ENCODE measurements at regions not wholly inside any gene's neighbourhood (a gene's known extent, or its start where the extent isn't known, plus 50 kb on each side); places are given as distances from the start of the nearest gene placed in this dataset.
"Not testable (repeated sequence)": the region's sequence is repeated elsewhere in the genome, so short reads cannot be mapped to it uniquely, and the experiment has no call there.

DNA sequence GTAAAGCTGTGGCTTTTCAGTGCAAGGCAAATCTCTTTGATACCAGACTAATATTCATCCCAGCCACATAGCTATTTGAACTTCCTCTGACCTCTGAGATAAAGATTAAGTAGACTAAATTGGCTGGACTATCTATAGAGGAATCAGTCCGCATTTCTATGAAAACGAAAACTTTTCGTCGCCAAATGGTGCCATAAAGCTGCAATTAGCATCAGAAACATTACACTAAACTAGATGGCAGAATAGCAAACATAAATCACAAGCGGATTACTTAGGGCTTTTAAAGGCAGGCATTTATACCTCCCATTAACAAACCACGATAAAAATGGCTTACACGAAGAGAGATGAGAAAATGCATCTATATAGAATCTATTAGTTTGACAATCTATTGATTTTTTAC lies 1009.7 kb upstream of the CDH6 start:
- in situ Hi-C loops (cut with HindIII; ENCODE audit: low sequenced_read_pairs), result no loop called here
- no peak for DNase-seq (ENCODE audit: low spot score)

DNA sequence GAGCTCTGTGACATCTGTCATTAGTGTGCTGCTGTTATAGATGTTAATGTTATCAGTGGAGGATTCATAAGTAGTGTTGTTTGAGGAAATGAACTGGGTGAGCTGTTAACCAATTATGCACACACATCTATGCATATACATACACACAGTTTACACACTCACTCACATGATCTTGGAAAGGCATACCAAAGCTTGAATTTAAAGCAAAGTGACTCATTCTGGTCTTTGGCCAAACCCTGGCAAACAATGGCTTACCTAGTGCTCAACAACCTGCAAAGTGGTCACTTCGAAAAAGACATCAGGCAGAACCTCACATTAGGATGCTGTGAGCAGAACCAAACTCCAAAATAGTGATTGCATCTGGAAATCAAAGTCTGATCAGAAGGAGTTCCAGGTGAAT lies 1037.3 kb upstream of the CDH6 start:
- DNase-seq (ENCODE audit: low spot score), result no peak
- in situ Hi-C loops (cut with HindIII; ENCODE audit: low sequenced_read_pairs), result no loop called here

DNA sequence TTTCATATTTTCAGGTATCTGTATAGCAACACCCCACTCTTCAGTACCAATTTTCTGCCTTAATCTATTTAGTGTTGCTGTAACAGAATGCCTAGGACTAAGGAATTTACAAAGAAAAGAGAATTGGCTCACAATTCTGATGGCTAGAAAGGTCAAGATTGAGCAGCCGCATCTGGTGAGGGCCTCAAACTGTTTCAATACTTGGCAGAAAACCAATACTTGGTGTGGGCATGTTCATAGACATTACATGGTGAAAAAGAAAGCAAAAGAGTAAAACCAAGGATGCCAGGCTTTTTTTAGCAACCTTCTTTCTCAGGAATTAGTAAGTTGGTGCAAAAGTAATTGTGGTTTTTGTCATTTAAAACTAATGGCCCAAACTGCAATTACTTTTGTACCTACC lies 1041.1 kb upstream of the CDH6 start:
- no peak for DNase-seq (ENCODE audit: low spot score)
- in situ Hi-C loops (cut with HindIII; ENCODE audit: low sequenced_read_pairs), result no loop called here

DNA sequence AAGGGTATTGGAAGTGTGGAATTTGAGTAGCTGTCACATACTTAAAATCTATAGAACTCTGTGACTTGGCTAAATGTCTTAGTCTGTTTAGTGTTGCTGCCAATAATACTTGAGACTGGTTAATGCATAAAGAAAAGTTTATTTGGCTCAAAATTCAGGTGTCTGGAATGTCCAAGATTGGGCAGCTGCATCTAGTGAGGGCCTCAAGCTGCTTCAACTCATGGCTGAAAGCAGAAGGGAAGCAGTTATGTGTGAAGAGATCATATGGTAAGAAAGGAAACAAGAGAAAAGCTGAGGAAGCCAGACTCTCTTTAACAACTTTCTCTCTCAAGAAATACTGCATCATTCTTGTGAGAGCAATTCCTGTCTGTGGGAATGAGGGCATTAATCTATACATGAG lies 1043.3 kb upstream of the CDH6 start:
- no peak for DNase-seq (ENCODE audit: low spot score)
- in situ Hi-C loops (cut with HindIII; ENCODE audit: low sequenced_read_pairs), result no loop called here

DNA sequence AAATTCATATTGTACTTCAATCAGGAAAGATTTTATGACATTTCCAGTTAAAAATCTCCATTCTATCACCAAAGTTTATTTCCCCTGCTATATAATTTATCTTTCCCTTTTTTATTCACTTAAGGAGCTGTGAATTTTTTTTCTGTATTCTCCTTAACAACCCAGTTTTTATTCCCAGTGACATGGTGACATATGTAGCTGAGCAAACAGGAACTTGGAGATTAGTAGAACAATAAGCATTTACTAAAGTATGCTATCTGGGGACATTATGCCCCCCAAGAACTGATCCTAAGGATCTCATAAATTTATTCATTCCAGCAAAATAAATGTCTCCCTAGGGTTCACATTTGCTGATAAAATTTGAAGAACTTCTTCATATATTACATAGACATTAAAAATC lies 1044.0 kb upstream of the CDH6 start:
- no peak for DNase-seq (ENCODE audit: low spot score)
- in situ Hi-C loops (cut with HindIII; ENCODE audit: low sequenced_read_pairs), result no loop called here

DNA sequence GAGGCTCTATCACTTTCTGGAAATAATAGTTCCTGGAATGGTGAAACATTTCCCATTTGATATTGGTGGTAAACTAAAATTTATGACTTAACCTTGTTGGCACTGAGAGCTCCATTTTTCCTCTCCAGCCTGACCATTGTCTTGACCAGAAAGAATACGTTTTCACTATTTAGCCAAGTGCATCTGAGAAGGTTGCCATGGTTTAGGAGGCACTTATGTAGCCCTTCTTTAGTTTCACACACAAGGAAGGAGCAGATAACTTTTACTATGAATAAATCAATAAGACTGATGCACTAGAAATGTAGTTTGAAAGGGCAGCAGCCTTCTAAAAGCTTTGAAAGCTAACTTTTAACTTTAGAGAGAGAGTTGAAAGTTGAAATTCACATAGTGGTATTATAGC lies 1045.5 kb upstream of the CDH6 start:
- in situ Hi-C loops (cut with HindIII; ENCODE audit: low sequenced_read_pairs), result no loop called here
- no peak for DNase-seq (ENCODE audit: low spot score)

DNA sequence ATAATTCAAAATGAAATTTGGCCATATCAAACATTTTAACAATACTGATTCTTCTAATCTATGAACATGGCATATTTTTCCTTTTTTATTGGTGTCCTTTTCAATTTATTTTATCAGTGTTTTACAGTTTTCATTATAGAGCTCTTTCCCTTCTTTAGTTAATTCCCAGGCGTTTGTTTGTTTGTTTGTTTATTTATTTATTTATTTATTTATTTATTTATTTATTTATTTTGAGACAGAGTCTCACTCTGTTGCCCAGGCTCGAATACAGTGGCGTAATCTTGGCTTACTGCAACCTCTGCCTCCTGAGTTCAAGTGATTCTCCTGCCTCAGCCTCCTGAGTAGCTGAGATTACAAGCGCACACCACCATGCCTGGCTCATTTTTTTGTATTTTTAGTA lies 1049.4 kb upstream of the CDH6 start:
- in situ Hi-C loops (cut with HindIII; ENCODE audit: low sequenced_read_pairs); DNase-seq (ENCODE audit: low spot score): not testable (repeated sequence)

DNA sequence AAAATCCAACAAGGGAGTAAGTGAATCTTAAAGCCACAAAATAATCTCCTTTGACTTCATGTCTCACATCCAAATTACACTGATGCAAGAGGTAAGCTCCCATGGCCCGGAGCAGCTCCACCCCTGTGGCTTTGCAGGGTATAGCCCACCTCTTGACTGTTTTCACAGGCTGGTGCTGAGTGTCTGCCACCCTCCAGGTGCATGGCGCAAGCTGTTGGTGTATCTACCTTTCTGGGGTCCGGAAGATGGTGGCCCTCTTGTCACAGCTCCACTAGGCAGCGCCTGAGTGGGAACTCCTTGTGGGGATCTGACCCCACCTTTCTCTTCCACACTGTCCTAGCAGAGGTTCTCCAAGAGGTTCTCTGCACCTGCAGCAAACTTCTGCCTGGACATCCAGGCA lies 1051.1 kb upstream of the CDH6 start:
- no peak for DNase-seq (ENCODE audit: low spot score)
- in situ Hi-C loops (cut with HindIII; ENCODE audit: low sequenced_read_pairs), result no loop called here

DNA sequence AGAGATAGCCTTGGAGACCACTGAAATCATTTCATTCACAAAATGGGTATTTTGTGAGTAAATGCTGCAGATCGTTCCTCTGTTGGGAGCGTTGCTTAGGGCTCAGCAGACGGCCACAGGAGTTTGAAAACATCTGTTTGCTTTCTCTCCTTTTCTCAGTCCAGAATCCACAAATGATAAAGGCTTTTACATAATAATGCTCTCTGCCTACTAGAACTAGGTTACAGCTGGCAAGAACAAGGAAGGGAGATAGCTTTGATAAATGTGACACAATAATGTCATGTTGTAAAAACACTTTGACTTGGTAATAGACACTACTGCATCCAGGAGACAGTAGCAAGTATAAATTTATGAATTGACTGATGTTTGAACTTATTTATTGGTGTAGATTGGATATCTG lies 1072.4 kb upstream of the CDH6 start:
- no peak for DNase-seq (ENCODE audit: low spot score)
- in situ Hi-C loops (cut with HindIII; ENCODE audit: low sequenced_read_pairs), result no loop called here

DNA sequence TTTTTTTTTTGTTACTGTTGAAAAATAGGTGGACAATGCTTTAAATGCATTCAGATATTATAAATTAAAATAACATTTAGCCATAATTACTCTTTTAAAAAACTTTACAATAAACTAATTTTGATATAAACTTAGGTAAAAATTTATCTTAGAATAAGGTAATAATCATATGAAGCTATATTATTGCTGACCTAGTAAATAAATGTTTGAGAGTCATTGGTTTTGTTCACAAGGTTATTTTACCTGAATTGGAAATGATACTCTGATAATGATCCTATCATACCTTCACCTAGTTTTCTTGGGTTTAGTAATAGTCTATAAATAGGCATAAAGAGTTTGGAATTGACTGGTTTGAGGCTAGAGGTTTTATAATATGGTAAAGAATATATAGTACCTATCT lies 1076.4 kb upstream of the CDH6 start:
- in situ Hi-C loops (cut with HindIII; ENCODE audit: low sequenced_read_pairs), result no loop called here
- DNase-seq (ENCODE audit: low spot score), result no peak

DNA sequence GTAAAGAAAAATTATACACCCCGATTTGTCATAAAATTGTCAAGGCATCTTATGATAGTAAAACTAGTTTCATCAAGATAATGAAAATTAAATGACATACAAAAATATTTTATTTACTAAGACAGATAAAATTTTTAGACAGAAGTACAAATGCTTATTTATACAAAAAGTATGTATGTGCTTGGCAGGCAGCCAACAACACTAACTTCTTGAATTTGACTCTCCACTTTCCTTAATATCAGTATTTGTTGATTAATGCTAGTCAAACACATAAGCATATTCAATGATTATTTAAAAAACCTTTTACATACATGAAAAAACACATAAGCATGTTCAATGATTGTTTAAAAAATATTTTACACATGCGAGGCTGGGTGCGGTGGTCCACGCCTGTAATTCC lies 1079.9 kb upstream of the CDH6 start:
- DNase-seq (ENCODE audit: low spot score), result no peak
- in situ Hi-C loops (cut with HindIII; ENCODE audit: low sequenced_read_pairs), result no loop called here

DNA sequence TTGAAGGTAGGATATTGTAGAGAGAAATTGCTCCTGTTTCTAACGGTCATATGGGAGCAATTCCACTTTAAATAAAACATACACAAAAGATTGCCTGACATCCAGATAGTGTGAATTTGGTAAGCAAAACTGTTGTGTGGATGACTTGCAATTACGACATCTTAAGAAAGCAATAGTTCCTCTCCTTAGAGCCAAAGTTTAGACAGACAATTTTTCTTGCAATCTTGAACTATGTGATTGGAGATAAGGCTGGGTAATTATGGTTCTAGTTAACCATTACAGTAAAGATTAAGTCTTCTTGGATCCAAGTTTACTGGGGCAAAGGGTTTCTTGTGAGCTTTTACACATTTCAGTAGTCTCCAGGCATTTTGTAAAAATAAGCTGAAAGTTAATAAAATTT lies 1080.6 kb upstream of the CDH6 start:
- DNase-seq (ENCODE audit: low spot score), result no peak
- in situ Hi-C loops (cut with HindIII; ENCODE audit: low sequenced_read_pairs), result no loop called here

DNA sequence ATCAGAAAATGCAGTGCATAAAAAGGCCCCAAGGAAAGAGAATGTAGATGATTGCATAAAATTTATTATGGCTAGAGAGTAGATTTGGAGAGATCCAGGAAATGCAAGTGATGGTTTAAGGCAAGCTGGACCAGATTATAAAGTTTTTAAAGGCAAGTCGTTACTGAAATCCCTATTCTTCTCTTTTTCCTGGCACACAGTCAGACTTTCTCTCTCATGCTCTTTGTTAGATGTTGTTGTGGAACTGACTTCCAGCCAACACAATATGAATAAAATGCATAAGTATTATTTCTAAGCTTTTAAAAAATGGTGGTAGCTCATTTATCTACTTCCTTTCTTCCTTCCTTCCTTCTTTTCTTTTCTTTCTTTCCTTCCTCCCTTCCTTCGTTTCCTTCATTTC lies 1085.4 kb upstream of the CDH6 start:
- in situ Hi-C loops (cut with HindIII; ENCODE audit: low sequenced_read_pairs), result no loop called here
- no peak for DNase-seq (ENCODE audit: low spot score)

DNA sequence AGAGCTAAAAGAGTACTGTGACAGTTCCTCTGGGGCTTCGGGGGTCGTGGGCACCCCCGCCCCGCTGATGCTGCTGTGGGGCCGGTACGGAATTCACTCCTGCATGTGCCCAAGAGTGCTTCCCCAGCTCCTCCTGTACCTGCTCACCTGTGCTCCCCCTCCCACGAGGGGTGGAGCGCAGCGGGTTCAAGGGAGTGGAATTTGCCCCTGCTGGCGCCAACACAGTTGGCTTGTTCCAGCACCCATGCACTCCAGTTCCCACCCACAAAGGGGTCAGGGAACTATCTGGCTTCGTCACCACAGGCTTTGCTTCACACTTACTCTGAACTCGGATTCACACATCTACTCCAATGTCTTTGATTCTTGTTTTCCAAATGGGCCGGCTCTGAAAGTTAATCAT lies 1086.9 kb upstream of the CDH6 start:
- DNase-seq (ENCODE audit: low spot score), result no peak
- in situ Hi-C loops (cut with HindIII; ENCODE audit: low sequenced_read_pairs), result no loop called here

DNA sequence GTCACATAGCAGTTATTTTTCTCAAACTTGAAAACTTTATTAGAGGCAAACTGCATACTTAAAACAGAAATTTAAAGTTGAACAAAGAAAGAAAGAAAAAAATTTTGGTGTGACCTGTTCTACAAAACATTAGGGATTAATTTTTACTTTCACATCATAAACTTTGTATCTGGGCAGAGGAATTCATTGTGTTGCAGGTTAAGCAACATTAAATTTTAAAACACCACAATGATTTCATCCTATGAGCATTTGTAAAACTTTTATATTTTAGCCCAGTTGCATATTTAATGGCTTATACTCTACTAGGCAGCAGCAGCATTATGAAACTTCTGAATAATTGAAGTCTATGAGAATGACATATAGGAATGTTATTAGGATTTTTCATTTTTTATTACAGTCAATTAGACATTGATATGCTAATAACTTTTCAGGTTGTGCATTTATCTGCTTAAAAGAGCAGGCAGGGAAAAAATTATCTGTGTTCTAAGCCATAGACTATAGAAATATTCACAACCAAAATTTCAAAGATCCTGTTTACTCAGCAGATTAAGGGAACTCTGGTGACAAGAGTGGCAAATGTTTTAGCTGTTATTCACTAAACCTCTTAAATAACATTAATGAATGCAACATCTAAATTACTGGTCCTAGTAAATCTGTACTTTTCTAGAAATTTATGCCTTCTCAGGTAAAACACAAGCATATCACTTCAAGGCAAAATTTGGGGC lies 1088.5 kb upstream of the CDH6 start:
- in situ Hi-C loops (cut with HindIII; ENCODE audit: low sequenced_read_pairs), result no loop called here
- DNase-seq (ENCODE audit: low spot score), result no peak

DNA sequence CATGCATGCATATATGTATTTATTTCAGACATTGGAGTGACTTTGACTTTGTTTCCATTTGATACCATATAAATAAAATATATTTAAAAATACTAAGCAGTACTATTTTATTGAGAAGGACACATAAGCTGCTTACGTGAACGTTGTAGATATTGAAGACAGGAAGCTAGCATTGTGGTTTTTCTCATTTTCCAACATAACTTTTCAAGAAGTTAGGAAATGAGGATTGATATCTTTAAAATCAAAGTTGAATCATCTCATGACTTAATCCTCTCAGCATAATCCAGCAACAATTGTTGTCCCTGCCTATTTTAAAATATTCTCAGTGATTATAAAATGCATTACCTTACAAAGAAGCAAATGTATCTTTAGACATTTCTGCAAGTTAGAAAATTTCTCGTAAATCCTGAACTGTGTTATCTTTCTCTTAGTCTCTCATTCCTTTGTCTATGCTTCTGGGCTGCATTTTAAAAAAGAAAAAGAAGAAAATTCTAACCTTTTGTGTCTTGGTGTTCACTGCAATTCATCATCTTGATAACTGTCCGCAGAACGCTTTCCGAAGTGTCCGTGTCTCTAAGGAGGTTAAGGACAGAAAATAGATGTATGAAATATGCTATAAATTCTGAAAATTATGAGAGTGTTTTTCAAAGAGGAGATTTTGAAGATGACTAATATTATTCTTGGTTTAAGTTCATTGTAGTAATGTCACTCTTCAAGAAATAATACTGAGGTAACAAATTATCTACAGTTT lies 1089.9 kb upstream of the CDH6 start:
- no peak for DNase-seq (ENCODE audit: low spot score)
- in situ Hi-C loops (cut with HindIII; ENCODE audit: low sequenced_read_pairs), result no loop called here

DNA sequence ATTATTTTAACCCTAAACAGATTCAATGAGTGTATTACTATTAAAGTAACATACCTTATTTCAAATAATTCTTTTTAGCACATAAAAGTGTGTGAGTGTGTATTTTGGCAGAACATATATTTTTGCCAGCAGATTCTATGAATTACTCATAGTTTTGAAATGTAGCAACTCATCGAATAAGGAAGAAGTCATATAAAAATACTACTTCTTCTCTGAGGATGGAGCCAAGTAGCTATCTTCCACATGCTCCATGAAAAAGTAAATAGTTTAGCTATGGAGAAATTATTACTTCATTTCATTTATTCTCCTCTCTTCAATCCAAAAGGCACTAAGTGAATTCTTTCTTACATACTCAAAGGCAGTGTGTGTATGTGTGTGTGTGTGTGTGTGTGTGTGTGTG lies 1090.4 kb upstream of the CDH6 start:
- DNase-seq (ENCODE audit: low spot score), result no peak
- in situ Hi-C loops (cut with HindIII; ENCODE audit: low sequenced_read_pairs), result no loop called here

DNA sequence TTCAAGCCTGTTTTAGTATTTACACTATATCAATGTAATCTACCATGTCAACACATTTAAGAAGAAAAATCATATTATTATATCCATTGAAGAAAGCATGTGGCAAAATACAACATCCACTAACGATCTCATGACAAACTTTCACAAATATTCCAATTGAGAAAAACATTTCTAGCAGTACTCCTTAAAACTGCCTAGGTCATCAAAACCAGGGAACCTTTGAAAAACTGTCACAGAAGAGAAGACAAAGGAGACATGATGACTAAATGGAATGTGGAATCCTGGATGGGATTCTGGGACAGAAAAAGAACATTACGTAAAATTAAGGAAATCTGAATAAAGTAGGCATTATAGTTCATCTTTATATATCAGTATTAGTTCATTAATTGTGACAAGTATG lies 1091.3 kb upstream of the CDH6 start:
- no peak for DNase-seq (ENCODE audit: low spot score)
- in situ Hi-C loops (cut with HindIII; ENCODE audit: low sequenced_read_pairs), result no loop called here

DNA sequence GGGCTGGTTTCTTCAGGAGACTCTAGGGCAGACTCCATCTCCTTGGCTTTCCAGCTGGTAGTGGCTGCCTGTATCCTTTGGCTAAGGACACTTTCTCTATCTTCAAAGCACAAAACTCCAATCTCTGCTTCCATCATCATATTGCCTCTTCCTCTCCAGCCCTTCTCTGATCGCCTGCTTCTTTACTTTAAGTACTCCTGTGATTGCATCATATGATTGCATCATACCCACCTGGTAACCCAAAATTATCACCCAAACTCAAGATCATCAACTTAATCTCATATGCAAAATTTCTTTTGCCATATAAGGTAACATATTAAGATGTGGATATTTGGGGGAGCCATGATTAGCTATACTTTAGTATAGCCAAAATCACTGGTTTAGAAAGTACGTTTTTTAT lies 1092.6 kb upstream of the CDH6 start:
- in situ Hi-C loops (cut with HindIII; ENCODE audit: low sequenced_read_pairs), result no loop called here
- DNase-seq (ENCODE audit: low spot score), result no peak

DNA sequence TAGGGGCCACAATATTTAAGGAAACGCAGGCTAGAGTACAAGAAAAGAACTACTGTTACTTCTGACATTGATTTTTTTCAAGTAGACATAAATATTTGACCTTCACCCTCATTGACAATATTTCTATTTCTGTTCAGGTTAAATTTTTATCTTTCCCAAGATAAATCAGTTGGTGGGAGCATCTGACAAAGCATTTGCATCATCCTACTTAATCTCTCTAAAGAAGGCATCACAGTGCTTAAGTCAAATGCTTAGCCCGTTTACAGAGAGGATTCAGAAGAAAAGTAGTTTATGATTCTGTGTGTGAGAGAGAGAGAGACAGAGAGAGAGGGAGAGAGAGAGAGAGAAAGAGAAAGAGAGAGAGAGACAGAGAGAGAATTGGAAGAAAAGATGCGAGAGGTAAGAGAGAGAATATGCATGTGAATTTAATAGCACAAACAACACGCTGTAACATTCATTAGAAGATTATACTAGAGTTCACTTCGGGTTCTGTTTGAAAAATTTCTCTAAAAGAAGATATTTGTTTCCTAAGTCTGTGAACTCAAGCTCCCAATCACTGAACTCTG lies 1093.3 kb upstream of the CDH6 start:
- DNase-seq (ENCODE audit: low spot score), result no peak
- in situ Hi-C loops (cut with HindIII; ENCODE audit: low sequenced_read_pairs), result no loop called here

DNA sequence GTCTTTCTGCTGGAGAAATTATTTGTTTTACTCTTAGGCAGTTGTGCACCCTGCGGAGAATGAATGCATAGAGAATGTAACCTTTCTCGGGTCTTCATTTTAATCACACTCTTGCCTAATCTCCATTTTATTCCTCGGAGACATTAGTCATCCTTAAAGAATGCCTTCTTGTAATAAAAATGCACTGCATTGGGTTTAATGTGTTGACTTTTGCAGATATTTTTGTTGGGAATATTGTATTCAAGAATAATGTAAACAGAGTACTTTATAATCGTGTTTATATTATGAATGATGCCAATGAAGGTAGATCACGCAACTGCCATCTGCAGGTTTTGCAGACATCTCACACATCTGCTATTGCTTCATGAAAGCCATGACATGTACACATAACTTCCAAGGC lies 1093.9 kb upstream of the CDH6 start:
- in situ Hi-C loops (cut with HindIII; ENCODE audit: low sequenced_read_pairs), result no loop called here
- DNase-seq (ENCODE audit: low spot score), result no peak

Data from G401 (cell line).